ENCODE measurements at regions not wholly inside any gene's neighbourhood (a gene's known extent, or its start where the extent isn't known, plus 50 kb on each side); places are given as distances from the start of the nearest gene placed in this dataset.
A peak's percentile ranks its signal among the peaks of the same experiment; 100 is the strongest.
"Not testable (repeated sequence)": the region's sequence is repeated elsewhere in the genome, so short reads cannot be mapped to it uniquely, and the experiment has no call there.

DNA sequence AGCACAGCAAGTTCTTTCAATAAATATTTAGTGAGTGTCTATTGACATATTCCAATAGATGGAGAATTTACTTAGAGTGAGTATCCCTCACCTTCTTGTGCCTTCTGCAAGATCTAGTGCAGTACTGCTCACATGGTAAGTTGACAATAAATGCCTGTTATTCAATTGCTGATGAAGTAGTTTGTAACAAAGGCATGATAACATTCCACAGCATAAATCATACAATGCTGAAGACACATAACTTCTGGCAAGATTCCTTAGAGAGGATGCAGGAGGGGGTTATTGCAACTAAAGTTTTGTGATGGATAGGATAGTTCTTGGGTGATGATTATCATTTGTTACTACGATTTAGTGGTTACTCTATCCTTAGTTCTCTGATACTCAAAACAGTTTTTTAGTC lies 112.2 kb upstream of the RBMS3 start:
- DNase-seq (ENCODE audit: low read depth in 4 of 4, low spot score in 3 of 4): no peak

DNA sequence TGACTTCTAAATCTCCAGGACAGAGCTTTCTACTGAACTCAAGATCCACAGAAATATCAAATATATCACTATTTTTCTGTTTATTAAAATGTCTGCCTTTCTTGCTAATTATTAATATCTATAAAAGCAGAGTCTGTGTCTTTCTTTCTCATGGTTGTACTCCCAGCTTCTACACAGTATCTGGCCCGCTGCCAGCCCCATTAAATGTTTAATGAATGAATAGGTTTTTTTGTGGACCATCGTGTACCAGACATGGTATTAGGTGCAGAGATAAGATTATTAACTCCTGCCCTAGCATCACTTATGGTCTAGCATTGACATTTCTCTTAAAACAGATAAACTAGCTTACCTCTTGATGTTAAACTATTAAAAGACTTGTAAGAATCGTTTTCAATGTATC lies 111.4 kb upstream of the RBMS3 start:
- DNase-seq (ENCODE audit: low read depth in 4 of 4, low spot score in 3 of 4): no peak

DNA sequence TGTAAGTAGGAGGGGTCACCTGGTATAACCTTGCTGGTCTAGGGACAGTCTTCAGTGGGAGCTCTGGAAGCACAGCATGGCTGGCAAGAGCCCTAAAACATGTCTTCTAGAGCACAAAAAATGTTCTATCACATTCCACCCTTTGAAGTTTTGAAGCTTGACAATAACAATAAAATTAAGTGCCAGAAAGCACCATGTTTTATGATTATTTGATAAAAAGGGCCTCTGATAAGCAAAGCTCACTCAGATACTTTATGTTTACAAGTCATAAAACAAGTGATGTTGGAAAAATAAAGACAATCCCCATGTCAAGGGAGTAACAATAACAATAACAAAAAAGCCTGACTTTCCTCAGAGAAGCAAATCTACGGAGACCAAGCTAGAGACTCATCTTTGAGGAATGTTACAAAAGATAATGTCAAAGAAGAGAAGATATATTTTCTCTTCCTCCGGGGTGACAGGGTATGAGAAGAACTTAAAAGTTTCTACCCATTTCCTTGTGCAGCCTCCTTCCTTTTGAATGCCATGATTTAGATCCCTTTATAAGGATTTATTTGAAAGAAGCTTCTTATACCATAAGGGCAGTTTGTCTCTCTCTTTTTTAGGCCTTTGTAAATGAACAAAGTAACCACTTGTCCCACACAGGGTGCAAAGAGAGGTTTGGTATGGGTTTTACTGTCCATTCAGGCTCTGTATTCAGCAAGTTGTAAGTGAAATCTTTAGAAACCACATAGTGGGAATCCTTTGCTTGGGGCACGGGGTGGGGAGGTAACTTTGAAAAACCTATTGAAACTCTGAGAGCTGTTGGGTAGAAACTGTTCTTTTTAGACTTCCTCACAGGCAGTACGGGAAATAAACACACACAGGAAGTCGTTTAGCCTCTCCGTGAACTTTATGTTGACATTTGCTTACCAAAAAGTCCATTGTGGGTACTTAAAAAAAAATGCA lies 109.6 kb upstream of the RBMS3 start:
- peak in 1 of 4 donors; percentile 5 for DNase-seq (ENCODE audit: low read depth in 4 of 4, low spot score in 3 of 4)

DNA sequence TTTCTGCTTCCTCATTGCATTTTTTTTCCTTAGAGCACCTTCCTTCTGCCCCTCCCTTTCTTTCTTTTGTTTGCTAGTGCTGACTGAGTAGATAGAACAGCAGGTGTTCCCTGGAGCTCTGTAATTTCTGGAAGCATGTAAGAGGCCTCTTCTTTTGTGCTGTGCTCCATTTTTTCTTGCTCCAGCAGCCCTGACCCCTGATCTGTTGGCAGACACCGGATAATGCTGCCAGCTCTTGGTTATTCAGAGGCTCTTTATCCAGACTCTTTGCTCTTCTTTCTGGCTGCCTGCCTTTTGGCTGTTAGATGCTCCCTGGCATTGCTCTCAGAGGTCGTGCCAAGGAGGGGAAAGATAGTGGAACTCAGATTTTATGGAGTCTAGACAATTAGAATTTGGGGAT lies 104.4 kb upstream of the RBMS3 start:
- DNase-seq (ENCODE audit: low read depth in 4 of 4, low spot score in 3 of 4): no peak

DNA sequence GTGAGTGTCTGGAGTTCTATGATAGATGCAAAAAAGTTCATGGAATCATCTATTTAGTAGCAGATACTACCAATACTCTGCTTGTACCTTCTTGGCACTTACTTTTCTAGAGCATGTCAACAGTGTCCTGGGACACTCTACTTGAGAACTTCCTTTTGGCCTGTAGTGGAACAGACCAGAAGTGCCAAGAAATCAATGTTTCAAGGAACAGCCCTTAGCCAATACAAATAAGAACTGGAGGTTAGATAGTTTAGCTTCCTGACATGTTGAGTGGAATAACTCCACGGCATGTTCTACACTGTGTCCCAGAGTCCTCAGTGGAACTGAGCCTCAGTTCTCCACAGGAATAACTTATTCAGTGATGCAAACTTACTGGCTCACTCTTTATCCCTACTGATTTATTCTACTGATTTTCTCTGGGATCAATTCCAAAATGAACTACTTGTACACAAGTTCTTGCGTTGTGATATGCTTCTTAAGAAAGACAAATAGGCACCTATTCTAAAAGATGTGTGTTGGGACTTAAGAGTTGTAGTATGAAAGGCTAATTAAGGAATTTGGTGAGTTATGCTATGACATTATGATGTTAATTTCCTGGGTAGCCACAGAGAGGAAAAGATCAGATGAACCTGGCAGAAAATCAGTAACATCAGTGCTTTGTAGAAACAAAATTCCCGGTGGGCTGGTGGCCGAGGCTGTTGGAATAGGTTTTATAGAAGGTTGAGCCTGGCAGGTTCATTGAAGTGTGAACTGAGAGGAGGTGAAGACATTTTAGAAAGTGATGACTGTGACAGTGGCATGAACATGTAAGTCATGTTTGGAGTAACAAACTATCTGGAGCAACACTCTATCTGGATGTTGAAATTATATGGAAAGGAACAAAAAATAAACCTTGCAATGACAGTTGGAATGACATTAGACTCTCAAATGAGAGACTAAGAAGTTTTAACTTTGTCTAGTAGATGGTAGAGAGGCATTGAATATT lies 101.8 kb upstream of the RBMS3 start:
- DNase-seq (ENCODE audit: low read depth in 4 of 4, low spot score in 3 of 4): no peak

DNA sequence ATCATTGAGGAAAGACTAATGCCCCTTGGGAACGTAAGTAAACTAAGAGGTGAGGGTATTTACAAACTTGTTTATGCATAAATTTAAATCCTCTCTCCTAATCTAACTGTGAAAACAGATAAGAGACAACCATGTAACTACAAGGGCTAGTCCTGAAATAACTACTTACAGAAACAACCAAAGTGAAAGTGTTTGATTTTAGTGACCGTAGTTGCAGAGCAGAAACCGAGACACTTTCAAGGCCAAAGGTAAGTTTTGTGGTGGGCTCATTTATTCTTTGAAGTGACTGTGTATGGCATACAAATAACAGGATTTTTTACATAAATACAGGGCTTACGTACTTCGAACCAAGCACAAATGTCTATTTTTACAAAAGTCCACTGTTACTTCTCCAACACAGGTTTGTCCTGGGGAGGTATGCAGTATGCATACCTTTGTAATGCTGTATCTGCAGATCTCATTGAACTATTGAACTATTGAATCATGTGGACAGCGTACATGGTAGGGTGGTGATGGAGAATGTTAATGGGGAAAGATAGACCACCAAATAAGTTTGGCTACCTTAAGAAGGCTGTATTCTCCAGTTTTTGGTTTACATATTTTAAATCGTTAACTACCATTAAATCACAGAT lies 99.6 kb upstream of the RBMS3 start:
- no peak for DNase-seq (ENCODE audit: low read depth in 4 of 4, low spot score in 3 of 4)

DNA sequence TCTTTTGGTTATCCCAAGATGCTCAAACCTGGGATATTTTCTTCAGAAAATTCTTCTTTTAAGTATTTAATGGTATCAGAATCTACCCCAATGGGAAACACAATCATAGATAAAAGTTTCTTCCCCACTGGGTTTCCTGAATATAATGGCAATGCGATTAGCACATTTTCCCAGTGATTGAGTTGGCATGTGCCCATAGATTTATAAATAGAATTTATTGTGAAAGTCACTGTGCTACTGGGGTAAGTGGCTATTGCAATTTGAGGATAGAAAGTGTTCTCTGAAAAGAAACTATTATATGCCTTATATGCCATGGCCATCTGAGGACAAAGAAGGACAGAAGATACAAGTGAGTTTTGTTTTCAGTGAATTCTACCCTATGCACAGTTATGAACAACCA lies 99.0 kb upstream of the RBMS3 start:
- DNase-seq (ENCODE audit: low read depth in 4 of 4, low spot score in 3 of 4): no peak

DNA sequence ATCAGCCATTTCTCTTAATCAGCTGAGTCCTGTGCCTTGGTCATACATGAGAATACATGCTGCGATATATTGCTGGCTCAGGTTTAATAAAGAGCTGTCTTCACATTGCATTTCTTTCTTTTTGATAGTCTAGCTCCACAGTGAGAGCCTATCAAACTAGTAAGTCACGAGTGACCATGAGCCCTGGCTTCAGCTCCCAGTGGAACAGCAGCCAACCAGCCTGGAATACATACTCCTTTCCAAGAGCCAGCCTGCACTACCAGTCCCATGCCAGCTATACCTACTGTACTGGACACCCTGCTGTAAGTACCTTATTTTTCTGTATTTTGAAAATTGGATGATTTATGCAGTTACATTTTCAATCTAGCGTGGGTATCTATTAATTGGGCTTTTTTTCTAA lies 98.0 kb upstream of the RBMS3 start:
- not testable (repeated sequence) for DNase-seq (ENCODE audit: low read depth in 4 of 4, low spot score in 3 of 4)

DNA sequence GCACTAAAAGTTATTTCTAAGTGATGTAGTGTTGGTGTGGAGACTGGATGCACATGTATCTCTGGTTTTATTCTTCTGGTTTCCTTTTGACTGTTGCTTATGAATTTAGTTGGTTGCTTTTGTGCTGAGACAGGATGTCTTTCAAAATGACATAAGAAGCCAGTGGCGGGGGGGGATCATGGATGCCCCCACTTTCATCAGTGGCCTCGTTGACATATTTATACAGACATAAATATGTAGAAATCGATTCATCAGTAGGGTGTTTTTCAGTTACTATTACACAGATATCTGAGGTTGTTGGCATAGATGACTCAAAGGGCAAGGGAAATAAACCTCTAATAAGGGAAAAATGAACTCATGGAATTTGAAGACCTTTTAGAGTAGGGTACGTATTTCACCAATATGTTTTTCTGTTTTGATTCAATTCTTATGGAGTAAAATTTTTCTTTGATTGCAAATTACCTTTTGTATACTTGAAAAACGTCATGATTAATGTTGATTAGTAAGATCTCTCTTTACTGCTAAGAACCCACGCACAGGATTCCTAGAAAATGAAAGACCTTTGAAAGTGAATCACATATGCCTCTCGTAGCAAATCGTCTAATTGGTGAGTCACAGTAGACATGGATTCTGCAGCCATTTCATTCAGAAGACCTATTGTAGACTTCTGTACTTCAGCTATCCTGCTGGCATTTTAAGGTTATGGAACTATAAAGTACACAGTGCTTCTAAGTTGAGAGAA lies 97.4 kb upstream of the RBMS3 start:
- no peak for DNase-seq (ENCODE audit: low read depth in 4 of 4, low spot score in 3 of 4)

DNA sequence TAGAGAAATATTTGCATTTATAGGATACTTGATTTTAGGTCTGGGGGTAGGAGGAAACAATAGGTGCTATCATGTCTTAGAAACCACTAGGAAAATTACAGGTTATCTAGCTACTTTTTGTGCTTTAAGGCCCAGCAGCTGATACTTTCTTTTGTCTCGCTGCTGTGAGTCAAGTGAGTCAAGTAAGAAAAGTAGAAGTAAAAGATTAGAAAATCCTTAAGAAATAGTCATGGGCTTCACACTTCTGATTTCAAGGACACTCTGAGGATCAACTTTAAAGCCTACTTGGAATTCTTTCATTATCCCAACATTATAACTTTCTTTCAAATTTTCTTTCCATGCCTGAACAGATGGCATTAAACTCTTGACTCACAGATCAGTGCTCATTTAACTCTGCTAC lies 95.2 kb upstream of the RBMS3 start:
- no peak for DNase-seq (ENCODE audit: low read depth in 4 of 4, low spot score in 3 of 4)

DNA sequence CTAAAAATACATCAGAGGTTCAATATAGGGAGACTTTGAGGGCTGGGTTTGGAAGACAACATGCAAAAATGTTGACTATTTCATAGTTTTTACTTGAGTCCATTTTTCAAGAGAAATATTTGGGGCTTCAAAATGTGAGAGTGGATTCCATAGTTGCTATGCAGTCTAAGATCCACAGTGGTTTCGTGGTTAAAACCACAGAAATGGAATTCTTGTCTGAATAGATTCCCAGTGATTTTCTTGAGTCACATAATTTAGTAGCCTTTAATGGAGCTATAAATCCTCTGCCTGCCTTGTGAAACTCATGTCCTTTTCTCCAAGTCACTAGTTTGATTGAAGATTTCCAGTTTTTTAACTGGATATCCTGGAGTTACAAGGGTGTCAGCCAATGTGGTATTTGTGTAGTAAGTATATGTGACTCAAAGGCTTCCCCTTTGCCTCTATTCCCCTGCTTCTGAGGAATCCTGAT lies 94.7 kb upstream of the RBMS3 start:
- no peak for DNase-seq (ENCODE audit: low read depth in 4 of 4, low spot score in 3 of 4)

DNA sequence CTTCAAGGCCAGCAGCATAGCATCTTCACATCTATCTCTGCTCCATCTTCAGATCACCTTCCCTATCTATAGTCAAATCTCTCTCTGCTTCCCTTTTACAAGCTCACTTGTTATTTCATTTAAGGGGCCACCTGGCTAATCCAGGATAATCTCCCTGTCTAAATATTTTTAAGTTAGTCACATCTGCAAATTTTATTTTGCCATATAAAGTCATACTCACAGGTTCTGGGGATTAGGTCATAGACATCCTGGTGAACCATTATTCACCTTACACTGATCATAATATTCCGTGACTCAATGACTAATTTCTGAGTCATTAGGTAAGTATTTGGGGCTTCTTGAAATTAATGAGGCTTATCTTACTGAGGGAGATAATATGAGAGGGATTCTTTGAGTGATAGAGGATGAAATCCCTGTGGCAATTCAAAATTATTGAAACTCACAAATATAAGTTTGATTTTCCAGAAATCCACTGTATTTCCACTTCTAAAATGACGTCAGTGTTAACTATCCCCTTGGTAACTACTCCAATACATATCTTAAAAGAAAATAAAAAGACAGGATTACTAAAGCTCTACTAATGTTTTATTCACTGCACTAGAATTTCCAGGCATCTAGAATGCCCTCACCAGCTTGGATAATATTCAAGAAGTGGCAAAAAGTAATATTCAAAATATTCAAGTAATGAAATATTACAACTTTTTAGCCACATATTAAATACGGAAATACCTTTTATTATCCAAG lies 93.7 kb upstream of the RBMS3 start:
- no peak for DNase-seq (ENCODE audit: low read depth in 4 of 4, low spot score in 3 of 4)

DNA sequence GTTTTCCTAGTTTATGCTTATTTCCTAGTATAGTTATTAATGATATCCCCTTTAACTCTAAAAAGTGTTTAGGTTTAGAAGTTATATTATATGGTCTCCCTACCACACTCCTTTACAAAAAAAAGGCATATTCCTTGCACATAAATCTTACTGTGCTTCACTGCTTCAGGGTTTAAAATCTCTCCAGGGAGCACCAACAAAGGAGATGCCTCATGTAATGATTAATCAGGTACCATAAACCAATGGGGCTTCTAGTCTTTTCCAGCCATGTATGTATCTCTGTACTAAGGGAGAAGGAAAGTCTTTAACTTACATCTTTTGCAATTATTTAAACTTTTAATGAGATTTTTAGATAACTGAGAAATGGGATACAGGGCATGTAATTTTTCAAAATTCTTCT lies 91.5 kb upstream of the RBMS3 start:
- DNase-seq (ENCODE audit: low read depth in 4 of 4, low spot score in 3 of 4): no peak

DNA sequence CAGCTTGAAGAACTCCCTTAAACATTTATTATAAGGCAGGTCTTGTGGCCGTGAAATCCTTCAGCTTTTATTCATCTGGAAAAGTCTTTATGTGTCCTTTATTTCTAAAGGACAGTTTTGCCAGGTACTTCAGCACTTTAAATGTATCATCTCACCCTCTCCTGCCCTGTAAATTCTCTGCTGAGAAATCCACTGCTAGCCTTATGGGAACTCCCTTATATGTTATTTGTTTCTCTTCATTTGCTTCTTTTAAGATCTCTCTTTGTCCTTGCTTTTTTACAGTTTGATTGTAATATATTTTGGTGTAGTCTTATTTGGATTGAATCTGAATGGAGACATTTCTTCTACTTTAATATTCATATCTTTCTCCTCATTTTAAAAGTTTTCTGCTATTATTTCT lies 86.7 kb upstream of the RBMS3 start:
- no peak for DNase-seq (ENCODE audit: low read depth in 4 of 4, low spot score in 3 of 4)

DNA sequence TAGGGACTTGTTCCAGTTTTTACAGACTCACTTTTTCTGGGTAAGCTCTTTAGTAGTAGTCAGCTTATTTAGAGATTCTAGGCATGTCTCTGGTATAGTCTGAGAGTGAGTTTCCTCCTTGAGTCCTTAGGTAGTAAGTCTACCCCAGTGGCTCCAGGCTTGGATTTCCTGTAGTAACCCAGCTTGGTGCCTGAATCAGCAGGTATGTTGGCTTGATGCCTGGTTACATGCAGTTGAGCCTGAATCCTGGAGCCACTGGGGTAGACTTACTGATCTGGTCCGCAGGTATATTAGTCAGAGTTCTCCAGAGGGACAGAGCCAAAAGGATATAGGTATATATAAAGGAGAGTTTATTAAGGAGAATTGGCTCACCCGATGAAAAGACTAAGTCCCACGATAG lies 85.8 kb upstream of the RBMS3 start:
- no peak for DNase-seq (ENCODE audit: low read depth in 4 of 4, low spot score in 3 of 4)

DNA sequence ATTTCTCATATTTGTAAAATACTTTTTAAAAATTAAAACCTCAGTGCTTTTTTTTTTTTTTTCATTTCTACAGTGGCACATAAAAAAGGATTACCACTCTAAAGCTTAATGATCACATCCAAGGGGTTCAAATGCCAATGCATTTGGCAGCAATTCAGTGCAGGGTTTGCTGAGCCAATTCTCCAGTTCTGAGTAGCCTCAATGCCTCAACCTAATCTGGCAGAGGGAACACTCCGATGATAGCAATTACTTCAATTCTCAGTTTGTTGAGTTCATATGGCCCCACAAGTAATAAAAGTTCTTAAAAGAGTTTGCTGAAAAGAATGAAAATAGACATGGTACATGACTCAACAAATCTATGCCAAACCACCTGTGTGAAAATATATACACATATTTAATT lies 79.3 kb upstream of the RBMS3 start:
- no peak for DNase-seq (ENCODE audit: low read depth in 4 of 4, low spot score in 3 of 4)

DNA sequence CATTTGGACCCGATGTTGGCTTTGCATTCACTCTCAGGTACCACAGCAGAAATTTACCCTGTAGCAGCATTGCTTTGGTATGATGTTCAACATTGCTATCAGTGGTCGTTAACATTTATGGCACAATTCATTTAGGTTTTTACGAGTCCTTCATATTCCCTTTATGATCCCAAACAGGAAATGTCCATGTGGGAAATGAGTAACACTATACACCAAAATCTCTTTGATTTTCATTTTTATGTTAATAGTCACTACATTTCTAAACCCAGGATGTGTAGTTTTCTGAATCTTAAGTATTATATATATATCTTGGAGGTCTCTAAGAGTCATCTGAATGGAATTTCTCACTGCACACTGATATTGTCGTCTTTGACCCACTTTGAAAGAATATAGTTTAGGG lies 78.5 kb upstream of the RBMS3 start:
- DNase-seq (ENCODE audit: low read depth in 4 of 4, low spot score in 3 of 4): no peak

DNA sequence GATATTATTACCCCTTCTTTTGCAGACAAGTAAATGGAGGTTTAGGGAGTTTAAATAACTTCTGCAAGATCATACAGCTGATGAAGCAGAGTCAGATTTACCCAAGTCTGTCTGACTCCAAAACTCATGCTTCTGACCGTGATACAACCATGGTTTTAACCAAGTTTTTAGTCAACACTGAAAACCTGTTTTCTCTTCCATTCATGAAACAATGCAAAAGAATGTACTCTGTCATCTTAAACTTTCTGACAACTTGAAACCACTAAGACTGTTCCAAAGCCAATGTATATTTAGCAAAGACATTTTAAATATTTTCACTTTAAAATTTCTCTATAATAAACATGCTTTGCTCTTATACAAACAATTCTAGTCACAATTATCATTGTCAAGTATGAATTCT lies 77.0 kb upstream of the RBMS3 start:
- no peak for DNase-seq (ENCODE audit: low read depth in 4 of 4, low spot score in 3 of 4)

DNA sequence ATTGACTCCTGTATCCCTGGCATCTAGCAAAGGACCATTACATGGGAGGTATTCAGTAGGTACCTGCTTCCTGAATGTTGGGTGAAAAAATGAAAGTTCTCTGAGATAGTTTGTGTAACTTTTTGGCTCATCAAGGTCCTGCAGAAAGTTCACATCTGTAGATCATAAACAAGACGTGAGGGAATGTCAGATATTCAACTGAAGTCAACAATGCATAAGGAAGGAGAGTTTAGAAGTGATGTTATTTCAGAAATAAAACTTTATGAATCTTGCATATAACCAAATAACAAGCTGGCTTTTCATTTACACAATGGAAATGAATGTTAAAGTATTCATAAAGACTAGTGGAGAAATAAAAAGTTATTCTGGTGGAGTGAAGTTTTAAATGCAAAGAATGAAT lies 73.4 kb upstream of the RBMS3 start:
- DNase-seq (ENCODE audit: low read depth in 4 of 4, low spot score in 3 of 4): no peak

All from left renal pelvis (tissue), 4 donors.